ENCODE measurements at regions not wholly inside any gene's neighbourhood (a gene's known extent, or its start where the extent isn't known, plus 50 kb on each side); places are given as distances from the start of the nearest gene placed in this dataset.
"Not testable (repeated sequence)": the region's sequence is repeated elsewhere in the genome, so short reads cannot be mapped to it uniquely, and the experiment has no call there.

DNA sequence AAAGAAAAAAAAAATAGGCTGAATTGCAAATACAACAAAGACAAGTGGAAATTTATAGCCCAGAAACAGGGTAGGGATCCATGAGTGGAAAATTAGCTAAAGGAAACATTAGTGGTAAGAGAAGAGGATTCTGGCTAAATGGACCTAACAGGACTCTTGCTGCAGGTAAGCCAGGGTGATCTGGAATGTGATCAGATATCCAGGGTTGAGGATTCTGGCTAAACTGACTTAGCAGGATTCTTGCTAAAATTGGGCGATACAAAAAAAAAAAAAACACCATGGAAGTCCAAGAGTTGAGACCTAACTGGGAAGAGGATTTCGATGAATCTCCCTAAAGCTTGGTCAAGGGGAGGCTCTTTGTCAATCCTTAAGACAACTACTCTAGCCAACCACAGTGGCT is 61.7 kb upstream of the ATF7IP2 start:
- no peak for DNase-seq (ENCODE audit: low spot score)
- TF ChIP-seq, protein P1, sequence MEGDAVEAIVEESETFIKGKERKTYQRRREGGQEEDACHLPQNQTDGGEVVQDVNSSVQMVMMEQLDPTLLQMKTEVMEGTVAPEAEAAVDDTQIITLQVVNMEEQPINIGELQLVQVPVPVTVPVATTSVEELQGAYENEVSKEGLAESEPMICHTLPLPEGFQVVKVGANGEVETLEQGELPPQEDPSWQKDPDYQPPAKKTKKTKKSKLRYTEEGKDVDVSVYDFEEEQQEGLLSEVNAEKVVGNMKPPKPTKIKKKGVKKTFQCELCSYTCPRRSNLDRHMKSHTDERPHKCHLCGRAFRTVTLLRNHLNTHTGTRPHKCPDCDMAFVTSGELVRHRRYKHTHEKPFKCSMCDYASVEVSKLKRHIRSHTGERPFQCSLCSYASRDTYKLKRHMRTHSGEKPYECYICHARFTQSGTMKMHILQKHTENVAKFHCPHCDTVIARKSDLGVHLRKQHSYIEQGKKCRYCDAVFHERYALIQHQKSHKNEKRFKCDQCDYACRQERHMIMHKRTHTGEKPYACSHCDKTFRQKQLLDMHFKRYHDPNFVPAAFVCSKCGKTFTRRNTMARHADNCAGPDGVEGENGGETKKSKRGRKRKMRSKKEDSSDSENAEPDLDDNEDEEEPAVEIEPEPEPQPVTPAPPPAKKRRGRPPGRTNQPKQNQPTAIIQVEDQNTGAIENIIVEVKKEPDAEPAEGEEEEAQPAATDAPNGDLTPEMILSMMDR (IDR thresholded peaks at IDR 0.05; ENCODE audit: extremely low read depth, missing control alignments), result no peak

DNA sequence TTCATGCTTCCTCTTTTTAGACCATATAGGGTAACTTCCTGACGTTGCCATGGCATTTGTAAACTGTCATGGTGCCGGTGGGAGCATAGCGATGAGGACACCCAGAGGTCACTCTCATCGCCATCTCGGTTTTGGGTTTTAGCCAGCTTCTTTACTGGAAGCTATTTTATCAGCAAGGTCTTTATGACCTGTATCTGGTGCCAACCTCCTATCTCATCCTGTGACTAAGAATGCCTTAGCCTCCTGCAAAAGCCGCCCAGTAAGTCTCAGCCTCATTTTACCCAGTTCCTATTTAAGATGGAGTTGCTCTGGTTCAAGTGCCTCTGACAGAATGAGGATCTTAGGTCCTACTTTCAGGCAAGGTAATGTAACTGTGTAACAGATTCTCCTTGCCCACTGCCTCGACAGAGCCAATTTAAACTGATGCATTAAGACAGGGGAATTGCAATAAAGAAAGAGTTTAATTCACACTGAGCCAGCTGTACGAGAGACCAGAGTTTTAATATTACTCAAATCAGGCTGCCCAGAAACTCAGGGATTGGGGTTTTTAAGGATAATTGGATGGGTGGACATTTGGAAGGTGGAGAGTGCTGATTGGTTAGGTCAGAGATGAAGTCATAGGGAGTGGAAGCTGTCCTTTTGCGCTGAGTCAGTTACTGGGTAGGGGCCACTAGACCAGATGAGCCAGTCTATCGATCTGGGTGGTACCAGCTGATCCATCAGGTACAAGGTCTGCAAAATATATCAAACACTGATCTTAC is 59.9 kb upstream of the ATF7IP2 start:
- TF ChIP-seq, protein P1 (IDR thresholded peaks at IDR 0.05; ENCODE audit: extremely low read depth, missing control alignments), result no peak
- DNase-seq (ENCODE audit: low spot score), result no peak

DNA sequence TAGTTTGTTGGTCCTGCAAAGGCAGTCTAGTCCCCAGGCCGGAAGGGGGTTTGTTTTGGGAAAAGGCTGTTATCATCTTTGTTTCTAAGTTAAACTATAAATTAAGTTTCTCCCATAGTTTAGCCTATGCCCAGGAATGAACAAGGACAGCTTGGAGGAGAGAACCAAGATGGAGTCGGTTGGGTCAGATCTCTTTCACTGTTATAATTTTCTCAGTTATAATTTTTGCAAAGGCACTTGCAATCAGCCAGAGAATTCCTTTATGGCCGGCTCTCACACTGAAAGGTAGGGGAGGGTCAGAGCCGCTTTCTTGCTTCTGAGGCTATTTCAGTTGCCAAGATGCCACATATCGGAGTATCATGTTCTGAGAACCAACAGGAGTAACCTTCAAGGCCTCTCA is 59.2 kb upstream of the ATF7IP2 start:
- TF ChIP-seq, protein P1 (IDR thresholded peaks at IDR 0.05; ENCODE audit: extremely low read depth, missing control alignments), result no peak
- no peak for DNase-seq (ENCODE audit: low spot score)

DNA sequence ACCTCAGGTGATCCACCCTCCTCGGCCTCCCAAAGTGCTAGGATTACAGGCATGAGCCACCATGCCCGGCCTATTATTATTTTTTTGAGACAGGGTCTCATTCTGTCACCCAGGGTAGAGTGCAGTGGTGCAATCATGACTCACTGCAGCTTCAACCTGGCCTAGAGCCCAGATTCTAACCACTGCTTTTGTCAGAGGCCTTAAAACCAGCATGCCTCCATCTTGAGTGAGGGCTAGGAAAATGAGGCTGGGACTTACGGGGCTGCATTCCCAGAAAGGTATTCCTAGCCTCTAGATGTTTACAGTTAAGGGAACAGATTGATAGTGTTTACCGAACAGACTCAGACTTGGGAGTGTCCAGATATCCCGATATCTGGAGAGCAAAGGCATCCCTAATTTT is 57.6 kb upstream of the ATF7IP2 start:
- not testable (repeated sequence) for DNase-seq (ENCODE audit: low spot score)

DNA sequence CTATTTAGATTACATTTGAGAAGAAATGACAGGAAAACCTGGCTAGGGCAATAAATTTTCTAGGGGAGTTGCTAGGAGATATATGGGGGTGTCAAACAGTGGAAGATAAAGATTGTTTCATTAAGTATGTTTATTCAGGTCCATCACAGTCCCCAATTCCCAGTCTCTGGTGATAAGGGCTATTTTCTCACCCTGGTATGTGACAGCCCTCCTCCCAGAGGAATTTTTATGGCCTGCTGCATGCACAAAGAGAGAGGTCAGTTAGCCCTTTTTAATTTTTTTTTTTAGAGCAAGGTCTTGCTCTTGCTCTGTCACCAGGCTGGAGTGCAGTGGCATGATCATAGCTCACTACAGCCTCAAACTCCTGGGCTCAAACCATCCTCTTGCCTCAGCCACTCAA is 53.6 kb upstream of the ATF7IP2 start:
- DNase-seq (ENCODE audit: low spot score), result no peak
- TF ChIP-seq, protein P1 (IDR thresholded peaks at IDR 0.05; ENCODE audit: extremely low read depth, missing control alignments), result no peak

DNA sequence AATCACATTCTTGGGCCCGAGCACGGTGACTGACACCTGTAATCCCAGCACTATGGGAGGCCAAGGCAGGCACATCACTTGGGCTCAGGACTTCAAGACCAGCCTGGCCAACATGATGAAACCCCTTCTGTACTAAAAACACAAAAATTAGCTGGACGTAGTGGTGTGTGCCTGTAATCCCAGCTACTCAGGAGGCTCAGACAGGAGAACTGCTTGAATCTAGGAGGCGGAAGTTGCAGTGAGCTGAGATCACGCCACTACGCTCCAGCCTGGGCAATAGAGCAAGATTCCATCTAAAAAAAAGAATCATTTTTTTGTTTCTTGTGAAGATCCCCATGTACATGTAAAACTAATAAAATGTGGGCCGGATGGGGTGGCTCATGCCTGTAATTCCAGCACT is 53.1 kb upstream of the ATF7IP2 start:
- no peak for DNase-seq (ENCODE audit: low spot score)
- TF ChIP-seq, protein P1 (IDR thresholded peaks at IDR 0.05; ENCODE audit: extremely low read depth, missing control alignments), result no peak

DNA sequence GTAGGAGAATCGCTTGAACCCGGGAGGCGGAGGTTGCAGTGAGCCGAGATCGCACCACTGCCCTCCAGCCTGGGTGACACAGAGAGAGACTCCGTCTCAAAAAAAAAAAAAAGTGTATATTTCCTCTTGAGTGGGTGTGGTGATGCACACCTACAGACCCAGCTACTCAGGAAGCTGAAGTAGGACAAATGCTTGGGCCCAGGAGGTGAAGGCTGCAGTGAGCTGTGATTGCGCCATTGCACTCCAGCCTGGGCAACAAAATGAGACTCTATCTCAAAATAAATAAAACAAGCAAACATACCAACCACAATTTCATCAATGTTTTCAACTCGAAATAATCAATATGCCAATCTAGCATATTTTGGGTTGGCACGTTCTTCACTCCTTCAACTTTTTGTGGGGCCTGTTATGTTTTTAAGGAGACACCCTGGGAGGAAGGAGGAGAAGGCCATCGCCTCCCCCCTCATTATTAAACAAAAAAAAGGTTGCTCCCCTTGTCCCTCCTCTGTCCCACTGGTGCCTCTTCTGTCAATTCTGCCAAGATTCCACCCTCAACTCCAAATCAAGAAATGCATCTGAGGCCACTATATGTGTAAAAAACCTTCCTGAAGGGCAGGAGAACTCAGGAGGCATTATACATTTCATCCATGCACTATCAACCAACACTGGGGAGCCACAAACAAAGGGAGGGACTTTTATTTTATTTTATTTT is 52.4 kb upstream of the ATF7IP2 start:
- TF ChIP-seq, protein P1 (IDR thresholded peaks at IDR 0.05; ENCODE audit: extremely low read depth, missing control alignments), result no peak
- no peak for DNase-seq (ENCODE audit: low spot score)

Data from GM20000 (cell line).